Astrocyte (in vitro differentiated cells and primary cell): ENCODE measurements at regions not wholly inside any gene's neighbourhood (a gene's known extent, or its start where the extent isn't known, plus 50 kb on each side); places are given as distances from the start of the nearest gene placed in this dataset.

ENCODE experiments used
- EZH2 ChIP-seq: IDR thresholded peaks from 2 replicates; pipeline ENCODE4 v1.6.1; 2012; ENCODE audit warnings: mild to moderate bottlenecking, low read length, inconsistent platforms; ENCODE audit not compliant: insufficient read depth
- TF ChIP-seq, protein P1 (sequence below): IDR thresholded peaks from 2 replicates; pipeline ENCODE4 v1.5.1; 2011; ENCODE audit warnings: low read depth, mild to moderate bottlenecking, inconsistent platforms, low read length, moderate library complexity; ENCODE audit not compliant: insufficient read depth

DNA sequence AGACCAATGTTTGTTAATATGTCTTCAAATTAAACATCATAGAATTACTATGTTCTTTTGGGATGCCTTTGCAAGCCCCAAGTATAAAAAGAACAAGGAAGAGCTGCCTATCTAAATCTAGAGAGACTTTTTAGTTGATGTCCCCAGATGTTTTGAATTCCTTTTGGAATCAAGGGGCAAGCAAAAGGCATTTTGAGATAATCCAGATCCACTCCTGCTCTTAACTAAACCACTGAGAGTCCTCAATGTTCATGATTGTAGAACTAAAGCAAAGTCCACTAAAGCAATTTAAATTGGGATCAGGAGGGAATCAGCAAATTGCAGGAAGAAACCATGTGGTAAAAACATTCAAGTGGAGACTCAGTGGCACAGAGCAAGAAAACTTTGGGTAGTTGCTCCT, 558.5 kb upstream of the VRK2 start:
- TF ChIP-seq, protein P1, sequence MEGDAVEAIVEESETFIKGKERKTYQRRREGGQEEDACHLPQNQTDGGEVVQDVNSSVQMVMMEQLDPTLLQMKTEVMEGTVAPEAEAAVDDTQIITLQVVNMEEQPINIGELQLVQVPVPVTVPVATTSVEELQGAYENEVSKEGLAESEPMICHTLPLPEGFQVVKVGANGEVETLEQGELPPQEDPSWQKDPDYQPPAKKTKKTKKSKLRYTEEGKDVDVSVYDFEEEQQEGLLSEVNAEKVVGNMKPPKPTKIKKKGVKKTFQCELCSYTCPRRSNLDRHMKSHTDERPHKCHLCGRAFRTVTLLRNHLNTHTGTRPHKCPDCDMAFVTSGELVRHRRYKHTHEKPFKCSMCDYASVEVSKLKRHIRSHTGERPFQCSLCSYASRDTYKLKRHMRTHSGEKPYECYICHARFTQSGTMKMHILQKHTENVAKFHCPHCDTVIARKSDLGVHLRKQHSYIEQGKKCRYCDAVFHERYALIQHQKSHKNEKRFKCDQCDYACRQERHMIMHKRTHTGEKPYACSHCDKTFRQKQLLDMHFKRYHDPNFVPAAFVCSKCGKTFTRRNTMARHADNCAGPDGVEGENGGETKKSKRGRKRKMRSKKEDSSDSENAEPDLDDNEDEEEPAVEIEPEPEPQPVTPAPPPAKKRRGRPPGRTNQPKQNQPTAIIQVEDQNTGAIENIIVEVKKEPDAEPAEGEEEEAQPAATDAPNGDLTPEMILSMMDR = no peak
- no peak for TF ChIP-seq EZH2
